AG08395 (cell line): ENCODE measurements at regions not wholly inside any gene's neighbourhood (a gene's known extent, or its start where the extent isn't known, plus 50 kb on each side); places are given as distances from the start of the nearest gene placed in this dataset.
"Not testable (repeated sequence)": the region's sequence is repeated elsewhere in the genome, so short reads cannot be mapped to it uniquely, and the experiment has no call there.

ENCODE experiments used
- DNase-seq: peaks from one replicate; pipeline ENCODE4 v3.0.0; 2012; ENCODE audit warnings: mixed read lengths, low spot score

DNA sequence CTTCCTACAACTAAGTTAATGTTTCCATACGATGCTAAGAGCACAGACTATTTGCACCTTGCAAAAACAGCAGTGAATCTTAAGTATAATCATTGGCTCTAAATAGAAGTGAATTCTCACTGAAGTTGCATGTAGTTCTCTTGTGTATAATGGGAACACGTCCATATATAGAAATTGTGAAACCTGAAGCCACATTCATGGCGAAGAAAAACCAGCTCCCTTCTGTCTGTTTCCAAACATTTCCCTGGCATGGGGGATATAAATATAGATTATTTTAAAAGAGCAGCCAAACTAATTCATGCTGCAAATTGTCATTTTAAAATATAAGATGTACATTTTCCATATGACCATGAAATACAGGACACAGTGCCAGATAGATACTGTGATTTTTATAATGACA is 71.1 kb downstream of the TRAM1L1 start:
- no peak for DNase-seq

DNA sequence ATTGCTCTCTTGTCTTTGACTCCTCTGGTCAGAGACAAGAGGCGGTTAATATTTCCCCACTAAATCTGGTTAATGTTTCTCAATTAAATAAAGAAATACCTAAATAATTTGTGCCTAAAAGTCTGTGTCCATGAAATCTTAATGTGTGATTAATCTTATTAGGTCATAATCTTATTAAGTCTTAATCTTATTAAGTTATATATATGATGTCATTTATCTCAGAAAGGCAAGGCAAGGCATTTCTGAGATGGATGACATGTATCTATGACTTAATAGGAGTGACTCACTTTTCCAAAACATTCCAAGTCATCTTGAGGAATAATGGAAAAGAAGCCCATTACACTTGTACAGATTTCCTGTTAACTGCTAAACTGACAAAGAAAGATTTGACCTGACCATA is 74.7 kb downstream of the TRAM1L1 start:
- DNase-seq, result no peak

DNA sequence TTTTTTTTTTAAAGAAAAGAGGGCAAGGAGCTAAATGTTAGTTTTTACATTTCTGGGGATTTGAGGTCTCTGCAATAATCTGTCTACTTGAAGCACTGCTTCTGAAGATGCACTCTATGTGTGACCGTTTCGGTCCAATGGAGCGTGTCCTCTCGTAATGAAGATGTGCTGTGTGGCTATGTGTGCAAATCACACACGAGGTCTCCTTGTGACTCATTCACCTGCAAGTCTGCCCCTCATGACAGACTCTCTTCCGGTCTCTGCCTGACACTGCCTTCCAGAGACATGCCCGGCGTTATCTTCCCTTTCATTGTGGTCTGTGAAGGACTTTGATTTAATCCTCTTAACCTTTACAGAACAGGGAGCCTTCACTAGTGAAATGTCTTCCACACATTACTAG is 84.3 kb downstream of the TRAM1L1 start:
- no peak for DNase-seq

DNA sequence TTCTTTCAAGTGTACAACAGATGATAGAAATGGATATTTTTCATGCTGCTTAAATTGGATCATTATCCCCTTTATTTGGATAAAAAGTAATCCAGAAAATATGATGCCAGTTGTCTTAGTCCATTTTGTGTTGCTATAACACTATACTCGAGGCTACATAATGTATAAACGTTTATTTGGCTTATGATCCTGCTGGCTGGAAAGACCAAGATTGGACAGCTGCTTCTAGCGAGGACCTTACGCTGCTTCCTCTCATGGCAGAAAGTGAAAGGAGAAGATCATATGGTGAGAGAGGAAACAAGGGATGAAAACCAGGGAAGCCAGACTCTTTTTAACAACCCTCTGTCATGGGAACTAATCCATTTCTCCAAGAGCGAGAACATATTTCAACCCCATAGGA is 102.7 kb downstream of the TRAM1L1 start:
- DNase-seq, result no peak

DNA sequence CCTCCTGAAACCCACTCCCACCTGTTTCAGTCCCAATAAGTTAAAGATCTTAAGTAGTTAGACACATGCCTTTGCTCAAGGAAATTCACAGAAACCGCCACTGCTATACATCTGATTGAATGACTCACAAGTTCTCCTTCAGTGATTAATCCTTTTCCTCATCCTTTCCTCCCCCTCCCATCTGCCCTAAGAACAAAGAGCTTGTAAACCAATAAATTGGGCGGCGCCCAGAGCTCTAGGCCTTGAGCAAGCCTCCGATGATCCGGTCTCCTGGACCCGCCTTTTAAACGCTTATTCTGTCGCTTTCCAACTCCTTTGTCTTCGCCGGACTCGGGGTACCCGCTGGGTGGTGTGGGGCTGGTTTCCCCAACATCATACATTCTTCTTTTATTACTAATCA is 104.9 kb downstream of the TRAM1L1 start:
- DNase-seq, result not testable (repeated sequence)

DNA sequence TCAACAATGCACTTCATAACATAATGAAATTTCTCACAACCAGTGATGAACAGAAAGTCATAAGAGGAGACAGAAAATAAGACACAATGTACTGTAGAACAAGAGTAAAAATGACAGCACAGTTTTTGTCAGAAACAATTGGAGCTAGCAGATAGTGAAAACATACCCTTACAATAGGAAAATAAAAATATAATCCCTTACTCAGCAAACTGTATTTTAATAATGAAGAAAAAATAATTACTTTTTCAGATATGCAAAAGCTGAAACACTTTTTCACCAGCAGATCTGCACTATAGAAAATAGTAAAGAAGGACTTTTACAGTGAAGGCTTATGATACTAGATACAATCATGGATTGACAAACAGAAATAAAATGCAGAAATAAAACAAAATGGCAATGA is 126.3 kb downstream of the TRAM1L1 start:
- no peak for DNase-seq

DNA sequence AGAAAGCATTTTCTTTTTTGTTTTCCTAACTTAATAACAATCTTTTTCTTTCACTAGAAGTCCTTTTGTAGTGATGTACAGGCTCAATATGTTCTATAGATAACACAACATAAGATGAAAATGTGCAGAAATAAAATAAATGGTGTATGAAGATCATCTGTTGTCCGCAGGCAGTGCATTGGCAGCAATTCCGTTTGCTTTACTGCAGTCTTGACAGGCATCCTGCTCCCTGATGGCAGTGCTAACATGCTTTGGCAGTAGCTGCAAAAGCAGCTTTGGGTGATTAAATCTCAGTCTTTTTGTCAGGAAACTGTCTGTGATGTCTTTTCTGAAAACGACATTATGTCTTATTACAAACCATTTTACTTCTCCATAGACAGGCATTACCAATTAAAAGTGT is 131.4 kb downstream of the TRAM1L1 start:
- no peak for DNase-seq

DNA sequence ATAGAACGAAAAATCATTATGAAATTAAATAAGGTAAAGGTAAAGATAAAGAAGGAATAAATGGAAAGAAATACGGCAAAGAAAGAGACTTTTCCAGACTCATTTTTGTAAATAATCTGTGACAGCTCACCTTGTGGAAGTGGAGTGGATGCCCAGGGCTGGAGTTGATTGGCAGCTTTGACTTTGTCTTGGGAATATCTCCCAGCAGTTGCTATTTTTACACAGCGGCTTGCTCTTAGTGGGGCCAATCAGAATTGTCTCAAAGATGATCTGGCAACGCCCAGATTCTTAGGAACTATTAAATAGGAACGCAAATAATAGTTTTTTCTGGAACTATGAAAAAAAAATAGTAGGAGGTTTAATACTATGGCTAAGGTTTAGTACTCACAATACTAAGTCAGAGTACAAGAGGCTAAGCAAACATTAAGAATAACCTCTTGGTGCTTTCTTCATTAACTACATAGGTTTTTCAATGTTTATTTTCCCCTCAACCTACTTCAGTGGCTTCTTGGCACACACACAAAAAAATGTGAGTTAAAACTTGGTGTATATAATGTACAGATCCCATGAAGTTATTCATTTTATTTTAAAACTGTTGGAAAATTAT is 132.7 kb downstream of the TRAM1L1 start:
- no peak for DNase-seq

DNA sequence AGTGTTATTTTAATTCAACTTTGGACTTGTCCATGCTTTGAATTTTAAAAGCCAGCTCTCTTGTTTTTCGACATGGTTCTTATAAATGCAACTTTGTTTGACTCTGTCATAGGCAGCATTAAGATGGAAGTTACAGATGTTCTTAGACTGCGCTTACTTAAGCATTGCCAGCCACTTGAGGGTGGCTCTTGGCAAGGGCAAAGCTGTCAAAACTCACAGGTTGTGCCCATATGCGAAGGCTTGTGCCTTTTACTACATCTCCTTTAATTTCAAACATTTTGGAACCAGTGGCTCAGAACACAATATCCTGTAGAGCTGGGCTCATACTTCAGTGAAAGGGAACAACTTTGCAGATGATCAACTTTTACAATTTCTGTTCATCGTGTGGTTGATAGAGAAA is 135.5 kb downstream of the TRAM1L1 start:
- DNase-seq, result no peak

DNA sequence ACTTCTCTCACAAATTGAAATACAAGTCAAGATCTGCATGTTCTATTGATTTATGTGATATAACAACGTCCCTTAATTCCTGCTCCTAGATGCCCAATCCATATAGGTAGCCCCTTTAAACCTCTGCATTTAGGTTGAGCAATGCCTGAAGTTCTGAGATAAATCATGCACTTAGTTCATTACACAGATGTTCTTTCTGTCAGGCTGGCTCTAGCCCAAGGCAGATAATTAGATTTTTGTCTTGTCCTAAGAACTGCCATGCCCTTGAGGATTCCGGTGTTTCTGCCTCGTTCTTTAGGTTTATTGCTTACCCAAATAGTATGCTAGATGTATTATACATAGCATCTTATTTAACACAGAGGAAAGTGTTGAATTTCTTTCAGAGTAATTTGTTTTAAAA is 143.1 kb downstream of the TRAM1L1 start:
- no peak for DNase-seq

DNA sequence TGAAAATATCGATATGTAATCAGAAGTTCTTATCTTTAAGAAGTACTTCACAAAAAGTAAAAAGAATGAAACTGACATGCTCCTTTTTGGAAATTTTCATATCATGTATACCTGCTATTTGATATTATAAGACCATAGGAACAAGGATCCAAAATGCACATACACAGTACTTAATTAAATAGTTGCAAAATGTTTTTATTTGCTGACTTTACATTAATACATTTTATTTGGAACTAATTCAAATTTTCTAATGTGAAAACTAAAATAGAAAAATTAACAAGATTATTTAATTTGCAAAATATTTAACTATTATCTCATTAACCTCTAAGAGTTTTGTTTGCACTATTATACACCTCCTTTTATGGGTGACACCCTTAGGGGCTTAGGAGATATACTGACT is 155.0 kb downstream of the TRAM1L1 start:
- no peak for DNase-seq

DNA sequence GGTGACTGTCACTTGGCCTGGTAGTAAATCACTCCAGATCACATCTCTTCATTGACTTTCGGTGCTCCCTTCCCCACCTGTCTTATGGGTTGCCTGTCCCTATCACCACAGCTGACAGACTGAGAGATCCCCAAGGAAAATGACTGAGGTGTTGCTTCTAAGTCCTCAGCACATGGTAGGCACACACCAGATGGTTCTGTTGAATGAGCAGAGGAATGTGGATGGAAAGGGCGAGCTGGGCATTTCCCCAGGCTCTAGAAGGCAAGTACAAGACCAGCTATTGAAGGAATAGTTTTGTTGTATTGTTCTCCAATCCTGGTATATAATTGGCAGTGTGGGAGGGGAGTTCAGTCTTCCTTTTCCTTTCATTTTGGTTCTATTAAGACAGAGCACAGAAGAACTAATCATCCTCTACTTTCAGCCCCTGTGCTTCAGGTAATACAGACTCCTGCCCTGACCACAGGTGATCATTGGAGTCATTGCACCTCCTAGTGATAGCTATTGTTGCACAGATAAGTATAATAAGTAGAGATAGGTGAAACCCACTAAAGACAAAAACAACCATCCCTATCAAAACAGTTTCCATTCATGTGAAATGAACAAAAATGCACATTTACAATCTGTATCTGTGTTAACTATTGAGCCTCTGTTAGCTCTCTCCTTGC is 158.6 kb downstream of the TRAM1L1 start:
- DNase-seq, result no peak

DNA sequence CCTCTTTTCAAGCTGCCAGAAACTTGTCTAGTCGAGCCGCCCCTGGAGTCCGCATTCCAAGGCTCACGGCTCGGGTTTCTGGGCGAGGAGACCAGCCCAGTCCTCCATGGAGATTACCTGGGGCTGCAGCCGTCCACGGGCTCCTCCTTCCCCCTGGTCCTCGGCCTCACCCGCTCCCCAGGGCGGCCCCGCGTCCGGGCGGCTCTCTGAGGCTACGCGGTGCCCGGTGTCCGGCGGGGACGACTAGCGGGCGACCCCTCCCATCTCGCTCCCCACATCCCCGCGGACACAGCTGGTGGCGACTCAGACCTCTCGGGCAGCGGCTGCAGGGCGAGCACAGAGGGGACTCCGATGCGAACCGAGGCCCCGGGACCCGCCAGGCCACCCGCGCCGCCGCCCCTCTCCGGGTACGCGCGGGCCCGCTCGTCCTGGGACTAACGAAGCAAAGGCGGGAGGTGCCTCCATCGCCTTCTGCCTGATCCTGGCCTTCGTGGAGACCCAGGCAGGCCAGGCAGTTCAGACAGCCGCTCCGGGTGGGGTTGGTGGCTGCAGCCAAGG is 159.4 kb downstream of the TRAM1L1 start:
- no peak for DNase-seq

DNA sequence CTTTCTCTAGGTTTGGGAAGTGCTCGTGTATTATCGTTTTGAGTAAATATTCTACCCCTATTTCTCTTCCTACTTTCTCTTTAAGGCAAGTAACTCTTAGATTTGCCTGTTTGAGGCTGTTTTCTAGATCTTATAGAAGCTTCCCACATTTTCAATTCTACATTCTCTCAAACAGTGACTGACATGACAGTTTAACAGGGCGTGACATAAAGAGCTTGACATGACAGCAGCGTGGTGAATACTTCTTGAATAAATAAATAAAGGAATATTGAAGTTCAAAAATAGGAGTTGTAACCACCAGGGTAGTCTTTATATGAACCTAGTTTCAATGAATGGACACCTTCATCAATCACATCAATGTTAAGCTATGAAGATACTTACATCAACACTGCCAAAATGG is 162.0 kb downstream of the TRAM1L1 start:
- no peak for DNase-seq

DNA sequence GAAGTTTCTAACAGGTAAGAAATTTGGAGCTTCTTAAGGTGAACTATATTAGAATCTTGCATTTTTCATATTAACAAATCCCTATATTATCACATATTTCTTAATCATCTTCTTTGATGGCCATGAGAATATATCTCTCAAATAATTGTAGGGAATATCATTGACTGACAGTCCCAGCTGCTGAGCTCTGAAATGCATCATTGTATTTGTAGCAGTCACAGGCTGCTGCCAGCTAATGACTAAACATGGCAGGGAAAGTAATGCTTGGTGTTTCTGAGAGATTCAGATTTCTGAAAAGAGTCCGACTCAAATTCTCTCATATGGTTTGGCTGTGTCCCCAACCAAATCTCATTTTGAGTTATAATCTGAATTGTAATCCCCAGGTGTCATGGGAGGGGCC is 171.9 kb downstream of the TRAM1L1 start:
- DNase-seq, result no peak

DNA sequence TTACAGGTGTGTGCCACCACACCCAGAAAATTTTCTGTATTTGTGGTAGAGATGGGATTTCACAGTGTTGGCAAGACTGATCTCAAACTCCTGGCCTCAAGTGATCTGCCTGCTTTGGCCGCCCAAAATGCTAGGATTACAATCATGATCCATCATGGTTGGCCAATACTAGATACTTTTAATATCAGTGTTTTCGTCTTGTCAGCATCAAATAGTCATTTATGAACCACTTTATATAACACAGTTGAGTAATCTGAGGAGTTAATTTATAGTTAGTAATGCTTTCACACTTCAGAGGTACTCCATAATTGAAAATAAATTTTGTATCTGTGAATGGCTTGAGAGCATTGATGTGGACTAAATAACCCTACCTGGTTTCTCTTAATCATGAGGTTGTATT is 178.6 kb downstream of the TRAM1L1 start:
- DNase-seq, result no peak

DNA sequence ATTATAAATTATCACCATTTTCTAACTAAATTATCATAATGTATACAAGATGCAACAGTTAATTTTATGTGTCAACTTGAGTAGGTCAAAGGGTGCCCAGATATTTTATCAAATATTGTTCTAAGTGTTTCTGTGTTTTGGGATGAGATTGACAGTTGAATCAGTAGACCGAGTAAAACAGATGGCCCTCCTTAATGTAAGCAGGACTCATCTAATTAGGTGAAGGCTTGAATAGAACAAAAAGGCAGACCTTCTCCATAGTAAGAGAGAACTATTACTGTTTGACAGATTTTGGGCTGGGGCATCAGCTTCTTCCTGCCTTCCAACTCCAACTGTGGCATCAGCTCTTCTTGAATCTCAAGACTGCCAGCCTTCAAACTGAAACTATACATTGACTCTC is 185.8 kb downstream of the TRAM1L1 start:
- DNase-seq, result no peak

DNA sequence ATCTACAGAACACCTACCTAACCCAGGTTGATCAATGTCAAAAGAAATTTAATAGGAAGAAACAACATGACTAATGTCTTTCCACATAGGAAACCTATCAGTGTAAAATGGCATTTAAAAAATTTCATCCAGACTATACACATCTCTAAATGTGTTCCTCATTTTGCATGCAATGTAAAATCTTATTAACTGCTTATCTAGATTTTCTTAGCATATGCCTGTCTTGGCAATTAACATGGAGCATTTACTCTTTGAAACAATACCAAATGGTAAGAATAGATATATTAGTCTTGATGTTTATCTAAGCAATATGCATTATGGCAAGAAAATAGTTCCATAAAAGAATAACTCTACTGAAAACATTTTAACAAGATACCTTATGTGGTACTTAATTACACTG is 199.8 kb downstream of the TRAM1L1 start:
- no peak for DNase-seq

DNA sequence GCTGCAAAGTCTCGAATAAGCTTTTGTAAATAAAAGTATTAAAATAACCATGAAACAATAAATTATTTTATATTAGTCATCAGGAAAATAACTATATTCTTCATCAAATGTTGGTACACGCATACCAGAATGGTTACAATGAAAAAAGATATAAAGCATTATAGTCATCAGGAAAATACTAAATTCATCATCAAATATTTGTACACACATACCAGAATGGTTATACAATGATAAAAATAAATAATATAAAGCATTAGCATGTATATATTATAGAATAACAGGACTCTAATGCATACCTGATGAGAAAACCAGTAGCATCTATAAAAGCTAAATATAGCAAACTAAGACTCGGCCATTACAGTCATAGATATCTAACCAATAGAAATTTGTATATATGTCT is 202.9 kb downstream of the TRAM1L1 start:
- DNase-seq, result no peak

DNA sequence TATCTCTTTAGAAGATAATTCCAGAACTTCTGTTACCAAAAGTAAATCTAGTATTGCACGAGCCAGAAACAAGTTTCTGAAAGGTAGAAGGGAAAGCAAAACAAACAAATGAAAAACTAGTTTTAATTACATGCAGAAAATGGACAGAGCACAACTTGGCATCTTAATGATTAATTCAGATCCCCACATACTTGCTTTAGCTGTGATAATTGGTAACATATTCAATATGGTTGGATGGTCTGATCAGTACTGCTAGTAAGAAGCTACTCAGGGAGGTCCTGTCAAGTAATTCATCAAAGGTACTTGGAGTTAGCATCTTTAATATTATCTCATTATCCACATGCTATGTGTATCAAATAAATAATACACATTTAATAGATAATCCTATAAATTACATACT is 204.3 kb downstream of the TRAM1L1 start:
- DNase-seq, result no peak

DNA sequence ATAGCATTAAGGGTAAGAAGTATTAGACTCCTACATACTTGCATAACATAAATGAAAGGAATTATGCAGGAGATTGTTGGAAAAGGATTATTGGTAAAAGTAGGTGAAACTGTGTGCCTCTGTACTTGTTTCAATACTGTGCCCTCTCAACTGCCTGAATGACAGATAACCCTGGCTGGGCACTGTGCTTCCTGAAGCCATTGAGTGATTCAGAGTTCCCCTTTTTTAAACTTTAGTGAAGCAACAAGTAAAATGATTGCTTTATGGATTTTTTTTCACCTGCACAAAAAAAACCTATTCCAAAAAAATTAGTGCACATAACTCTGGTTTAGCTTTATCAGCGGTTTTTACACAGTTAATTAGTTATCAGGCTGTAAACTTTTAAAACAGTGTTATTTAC is 204.8 kb downstream of the TRAM1L1 start:
- DNase-seq, result no peak

DNA sequence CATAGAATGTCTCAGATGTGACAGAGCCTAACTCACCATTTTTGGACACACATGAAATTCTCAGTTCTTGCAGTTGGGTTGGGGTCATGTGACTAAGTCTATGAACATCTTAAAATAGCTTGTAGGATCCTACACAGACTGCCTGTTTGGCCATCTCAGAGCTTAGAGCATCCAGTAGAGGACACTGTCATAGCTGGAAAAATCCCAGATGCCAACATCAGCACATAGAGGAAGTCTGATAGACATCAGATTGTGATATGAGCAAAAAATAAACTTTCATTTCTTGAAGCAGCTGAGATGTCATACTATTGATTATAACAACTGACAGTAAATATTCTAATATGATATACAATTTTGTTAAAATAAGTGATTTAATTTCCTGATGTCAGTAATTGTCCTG is 207.1 kb downstream of the TRAM1L1 start:
- no peak for DNase-seq

DNA sequence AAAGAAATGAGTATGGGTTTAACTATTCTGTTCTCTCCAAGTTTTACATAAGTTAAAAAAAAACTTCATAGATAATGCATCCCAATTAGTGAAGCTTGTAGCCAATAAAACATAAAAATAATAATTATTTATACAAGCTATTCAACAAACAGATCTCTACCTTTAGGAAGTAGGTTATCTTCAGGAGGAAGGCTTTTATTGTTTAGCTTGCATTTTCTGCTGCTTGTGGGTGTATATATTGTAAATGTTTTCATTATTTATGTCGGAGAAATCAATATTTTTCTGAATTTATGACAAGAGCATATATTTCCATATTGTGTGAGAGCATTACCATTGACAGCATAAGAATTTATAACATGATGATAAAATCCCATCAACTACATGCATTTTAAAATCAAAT is 208.3 kb downstream of the TRAM1L1 start:
- no peak for DNase-seq

DNA sequence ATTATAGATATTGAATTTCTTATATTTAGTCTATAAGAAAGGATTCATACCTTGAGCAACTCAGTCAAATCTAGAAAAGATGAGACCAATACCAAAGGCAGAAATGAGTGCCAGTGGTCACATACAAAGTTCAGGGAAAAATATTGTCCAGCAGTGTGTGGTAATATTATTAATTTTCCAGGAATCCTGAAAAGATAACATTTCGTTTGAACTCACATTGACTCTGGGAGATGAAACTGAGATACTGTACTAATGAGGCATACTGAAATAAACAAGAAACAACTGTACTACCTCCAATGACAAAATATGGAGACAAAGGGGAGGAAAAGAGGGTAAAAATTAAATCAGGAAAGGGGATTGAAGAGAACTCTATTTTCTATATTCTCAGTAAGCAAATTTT is 212.4 kb downstream of the TRAM1L1 start:
- DNase-seq, result no peak
